Epithelial cell of esophagus (primary cell): ENCODE measurements at regions not wholly inside any gene's neighbourhood (a gene's known extent, or its start where the extent isn't known, plus 50 kb on each side); places are given as distances from the start of the nearest gene placed in this dataset.

ENCODE experiments used
- DNase-seq: peaks from one replicate; pipeline ENCODE4 v3.0.0; 2010; ENCODE audit warnings: low read depth
- H3K4me3 ChIP-seq: 2 replicates; pipeline ENCODE4 v1.5.1; 2011; ENCODE audit warnings: mild to moderate bottlenecking, low read length, control low read depth
- TF ChIP-seq, protein P1 (sequence below): IDR thresholded peaks from 2 replicates; pipeline ENCODE4 v1.5.1; 2011; ENCODE audit warnings: low read depth, mild to moderate bottlenecking, low read length, control low read depth, inconsistent platforms; ENCODE audit not compliant: insufficient read depth; ENCODE audit errors: missing control alignments

DNA sequence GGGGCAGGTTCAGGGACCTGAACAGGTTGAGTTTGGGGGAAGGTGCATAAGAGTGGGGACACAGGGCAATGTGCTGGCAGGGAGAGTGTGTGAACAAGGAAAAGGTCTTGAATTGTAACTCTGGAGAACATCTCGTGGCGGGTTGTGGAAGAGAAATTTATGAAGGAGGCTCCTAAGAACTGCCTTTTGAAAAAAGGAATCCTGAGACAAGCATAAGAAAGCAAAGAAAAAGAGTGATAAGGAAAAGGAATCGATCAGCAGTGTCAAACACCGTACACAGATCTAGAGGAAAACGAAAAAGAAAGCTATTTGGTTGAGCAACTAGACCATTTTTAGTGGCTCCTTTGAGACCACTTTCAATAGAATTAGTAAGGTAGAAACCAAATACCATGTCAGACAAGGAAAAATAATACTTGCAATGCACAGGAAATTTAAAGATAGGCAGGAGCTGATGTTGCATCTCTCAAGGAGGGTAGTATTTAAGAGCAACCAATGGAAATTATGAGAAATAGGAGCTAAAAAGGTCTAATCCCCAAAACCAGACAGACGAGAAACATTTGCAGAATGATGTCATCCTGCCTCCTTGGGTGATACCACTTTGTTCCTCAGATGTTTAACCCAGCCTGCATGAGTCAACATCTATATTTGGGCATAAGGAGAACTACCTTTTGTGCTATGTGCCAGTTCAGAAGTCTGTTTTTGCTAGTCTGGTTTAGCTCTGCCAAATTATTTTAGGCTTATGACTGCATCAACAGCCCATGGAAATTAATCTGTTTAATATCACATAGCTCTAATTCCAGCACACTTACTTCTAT is 64.5 kb upstream of the STK38L start:
- TF ChIP-seq, protein P1, sequence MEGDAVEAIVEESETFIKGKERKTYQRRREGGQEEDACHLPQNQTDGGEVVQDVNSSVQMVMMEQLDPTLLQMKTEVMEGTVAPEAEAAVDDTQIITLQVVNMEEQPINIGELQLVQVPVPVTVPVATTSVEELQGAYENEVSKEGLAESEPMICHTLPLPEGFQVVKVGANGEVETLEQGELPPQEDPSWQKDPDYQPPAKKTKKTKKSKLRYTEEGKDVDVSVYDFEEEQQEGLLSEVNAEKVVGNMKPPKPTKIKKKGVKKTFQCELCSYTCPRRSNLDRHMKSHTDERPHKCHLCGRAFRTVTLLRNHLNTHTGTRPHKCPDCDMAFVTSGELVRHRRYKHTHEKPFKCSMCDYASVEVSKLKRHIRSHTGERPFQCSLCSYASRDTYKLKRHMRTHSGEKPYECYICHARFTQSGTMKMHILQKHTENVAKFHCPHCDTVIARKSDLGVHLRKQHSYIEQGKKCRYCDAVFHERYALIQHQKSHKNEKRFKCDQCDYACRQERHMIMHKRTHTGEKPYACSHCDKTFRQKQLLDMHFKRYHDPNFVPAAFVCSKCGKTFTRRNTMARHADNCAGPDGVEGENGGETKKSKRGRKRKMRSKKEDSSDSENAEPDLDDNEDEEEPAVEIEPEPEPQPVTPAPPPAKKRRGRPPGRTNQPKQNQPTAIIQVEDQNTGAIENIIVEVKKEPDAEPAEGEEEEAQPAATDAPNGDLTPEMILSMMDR = no peak
- H3K4me3 ChIP-seq = no peak overlapping the region
- peak; percentile 99 for DNase-seq

DNA sequence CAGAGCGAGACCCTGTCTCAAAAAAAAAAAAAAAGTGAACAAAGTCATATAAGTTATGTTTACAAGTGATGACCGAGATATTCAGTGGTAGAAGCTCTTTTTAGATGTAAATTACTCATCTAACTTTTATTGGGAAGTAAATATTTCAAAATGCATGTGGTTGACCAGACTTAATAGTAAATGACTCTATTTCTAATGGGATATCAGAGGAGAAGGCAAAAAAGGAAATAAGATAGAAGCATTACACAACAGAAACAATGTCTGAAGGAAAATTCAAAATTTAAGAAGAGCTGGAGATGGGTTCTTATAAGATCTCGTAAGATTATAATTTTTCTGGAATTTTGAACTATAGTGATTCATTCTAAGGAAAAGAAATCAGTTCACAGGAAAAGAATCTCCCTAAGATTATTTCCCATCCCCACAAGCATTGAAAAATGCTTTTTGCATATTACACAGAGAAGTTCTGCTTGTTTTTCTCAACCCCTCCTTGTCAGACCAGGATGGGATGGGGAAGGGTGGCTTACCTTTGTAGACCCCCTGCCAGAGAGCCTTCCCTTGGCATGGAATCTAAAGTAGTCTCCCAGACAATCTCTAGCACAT is 63.1 kb upstream of the STK38L start:
- H3K4me3 ChIP-seq = no peak overlapping the region
- TF ChIP-seq, protein P1 = no peak
- DNase-seq = no peak

DNA sequence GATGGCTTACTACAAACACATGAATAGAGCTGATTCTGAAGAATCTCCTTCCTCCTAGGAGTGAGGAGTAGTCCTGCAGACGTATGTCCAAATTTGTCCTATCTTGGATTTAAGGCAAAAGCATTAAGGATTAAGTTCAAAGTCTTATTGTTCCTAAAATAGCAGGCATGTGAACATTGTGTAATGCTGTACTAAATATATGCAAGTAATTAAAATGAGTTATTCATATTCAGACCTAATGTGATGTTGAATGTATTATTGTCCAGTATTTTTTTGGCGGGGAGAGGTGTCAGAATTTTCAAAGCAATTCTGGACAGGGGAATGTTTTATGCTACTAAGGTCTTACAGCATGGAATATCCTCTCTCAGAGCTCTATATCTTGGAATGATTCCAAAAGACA is 60.7 kb upstream of the STK38L start:
- DNase-seq = no peak
- TF ChIP-seq, protein P1 = no peak

DNA sequence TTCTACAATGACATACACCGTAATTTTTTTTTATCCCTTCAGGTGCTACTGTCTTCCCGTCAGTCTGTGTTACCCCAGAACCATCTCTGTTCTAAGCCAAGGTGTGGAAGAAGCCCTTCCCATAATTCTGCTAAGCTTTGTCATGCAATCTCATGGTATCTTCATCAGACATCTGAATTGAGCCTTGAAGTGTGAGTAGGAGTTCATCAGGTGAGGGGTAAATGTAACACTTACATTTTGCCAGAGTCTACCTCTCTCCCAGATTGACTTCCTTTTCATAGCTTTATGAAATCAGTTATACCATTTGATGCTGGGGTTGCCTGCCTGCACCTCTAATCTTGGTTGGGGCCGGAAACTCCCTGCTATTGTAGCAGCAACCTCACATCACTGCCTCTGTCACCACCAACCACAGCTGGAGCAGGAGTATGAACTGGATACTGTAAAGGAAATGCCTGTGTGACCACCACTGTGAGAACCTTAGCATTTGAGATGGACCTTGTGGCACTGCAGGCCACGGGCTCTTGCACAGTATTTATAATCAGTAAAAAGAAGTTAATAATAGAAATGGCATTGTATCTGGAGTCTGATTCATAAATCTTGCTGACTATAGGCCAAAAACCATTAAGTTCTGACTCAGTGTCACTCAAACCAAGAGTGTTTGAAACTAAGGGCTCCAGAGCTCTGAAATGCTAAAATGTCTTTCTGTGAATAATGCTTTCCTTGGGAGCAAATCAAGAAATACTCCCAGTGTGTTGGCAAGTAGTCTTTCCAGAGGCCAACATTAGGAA is 58.7 kb upstream of the STK38L start:
- no peak overlapping the region for H3K4me3 ChIP-seq
- TF ChIP-seq, protein P1 = no peak
- DNase-seq = no peak

More for the DNA sequence above, 60.7 kb upstream of the STK38L start:
- no peak overlapping the region for H3K4me3 ChIP-seq

DNA sequence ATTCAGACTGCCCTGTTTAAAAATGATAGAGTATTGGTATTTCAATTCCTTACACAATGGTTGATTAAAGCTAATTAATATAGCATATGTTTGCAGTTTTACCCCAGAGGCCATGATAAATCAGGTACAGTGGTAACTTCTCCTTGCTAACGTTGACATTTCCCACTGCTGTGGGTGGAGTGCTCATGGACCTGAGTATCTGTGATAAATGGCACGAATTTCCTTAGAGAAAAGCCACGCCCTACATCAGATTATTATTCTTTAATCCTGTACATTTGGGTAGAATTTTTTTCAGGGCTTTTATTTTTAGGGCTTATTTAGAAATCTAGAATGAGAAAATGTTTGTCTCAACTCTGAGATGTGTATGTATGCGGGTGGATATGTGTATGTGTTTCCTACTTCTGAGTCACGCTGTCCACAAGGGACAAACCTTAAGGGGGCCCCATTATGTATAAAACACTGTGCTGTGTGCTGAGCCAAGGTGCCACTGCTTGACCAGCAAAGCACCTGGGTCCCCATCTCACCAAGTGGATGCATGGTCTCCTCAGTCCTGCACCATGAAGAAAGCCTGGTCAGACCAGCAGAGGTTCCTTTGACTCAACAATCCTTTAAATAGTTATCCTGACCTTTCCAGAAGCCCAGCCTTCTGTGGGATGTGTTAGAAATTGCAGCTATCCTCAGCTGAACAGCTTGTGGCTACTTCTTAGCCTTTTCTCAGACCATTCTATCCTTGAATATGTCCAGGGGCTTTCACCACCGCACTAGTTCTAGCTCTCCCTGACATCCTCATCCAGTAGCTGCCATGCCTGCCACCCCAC is 57.9 kb upstream of the STK38L start:
- H3K4me3 ChIP-seq = no peak overlapping the region
- TF ChIP-seq, protein P1 = no peak
- DNase-seq = no peak

DNA sequence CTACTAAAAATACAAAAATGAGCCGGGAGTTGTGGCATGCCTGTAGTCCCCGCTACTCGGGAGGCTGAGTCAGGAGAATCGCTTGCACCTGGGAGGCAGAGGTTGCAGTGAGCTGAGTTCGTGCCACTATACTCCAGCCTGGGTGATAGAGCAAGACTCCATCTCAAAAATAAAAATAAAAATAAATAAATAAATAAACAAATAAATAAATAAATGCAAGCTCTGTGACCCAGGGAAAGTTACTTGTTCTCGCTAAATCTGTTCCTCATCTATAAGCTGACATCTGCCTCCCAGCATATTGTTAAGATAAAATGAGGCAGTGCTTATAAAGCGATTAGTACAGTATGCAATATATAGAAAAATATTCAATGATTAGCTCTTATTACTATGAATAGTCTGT is 56.4 kb upstream of the STK38L start:
- DNase-seq = no peak
- TF ChIP-seq, protein P1 = no peak
- H3K4me3 ChIP-seq = no peak overlapping the region
